ENCODE measurements at regions not wholly inside any gene's neighbourhood (a gene's known extent, or its start where the extent isn't known, plus 50 kb on each side); places are given as distances from the start of the nearest gene placed in this dataset.

DNA sequence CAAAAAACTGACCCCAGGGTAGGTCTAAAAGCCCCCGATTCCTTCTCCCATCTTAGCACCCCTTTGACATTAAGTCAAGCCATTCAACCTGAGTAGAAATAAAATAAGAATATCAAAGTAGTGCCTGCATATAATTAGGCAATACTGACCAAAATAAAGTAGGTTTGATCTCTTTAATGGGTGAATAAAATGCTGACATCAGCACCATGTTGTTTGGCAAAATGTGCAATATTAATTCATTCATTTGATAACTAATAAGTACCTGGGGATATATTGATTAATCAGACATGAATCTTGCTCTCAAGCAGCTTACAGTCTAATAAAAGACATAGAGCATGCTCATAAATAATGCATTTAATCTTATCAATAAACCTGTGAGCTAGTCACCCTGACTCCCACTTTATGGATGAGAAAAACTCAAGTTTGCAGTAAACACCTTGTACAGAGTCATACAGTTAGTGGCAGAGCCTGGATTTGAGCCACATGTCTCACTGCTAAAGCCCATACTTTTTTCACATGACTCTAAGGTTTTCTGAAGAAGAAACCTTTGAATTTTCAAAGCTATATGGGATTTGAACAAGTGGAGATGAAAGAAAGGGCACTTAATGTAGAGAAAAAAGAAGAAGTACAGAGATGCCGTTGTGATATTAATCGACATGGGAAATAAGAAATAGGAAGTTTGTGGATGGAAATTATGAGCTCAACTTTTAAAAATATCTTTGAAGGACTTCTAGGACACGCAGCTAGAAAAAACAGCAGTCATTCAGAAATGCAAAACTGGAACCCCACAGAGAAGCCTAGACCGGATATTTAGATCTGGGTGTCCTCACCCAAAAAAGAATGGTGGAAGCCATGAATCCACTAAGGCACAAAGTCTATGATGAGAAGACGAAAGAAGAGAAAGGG lies 183.9 kb downstream of the TOMM20 start:
- DNase-seq (ENCODE audit: insufficient read length), result no peak
- TF ChIP-seq POLR2AphosphoS5 (IDR thresholded peaks at IDR 0.05; ENCODE audit: low read depth, low read length) (no peak), TAF1 (IDR thresholded peaks at IDR 0.05; ENCODE audit: borderline replicate concordance, low read depth, low read length) (no peak), POLR2A (IDR thresholded peaks at IDR 0.05; ENCODE audit: low read depth, low read length) (no peak)
- FAIRE-seq, result peak; percentile 76

DNA sequence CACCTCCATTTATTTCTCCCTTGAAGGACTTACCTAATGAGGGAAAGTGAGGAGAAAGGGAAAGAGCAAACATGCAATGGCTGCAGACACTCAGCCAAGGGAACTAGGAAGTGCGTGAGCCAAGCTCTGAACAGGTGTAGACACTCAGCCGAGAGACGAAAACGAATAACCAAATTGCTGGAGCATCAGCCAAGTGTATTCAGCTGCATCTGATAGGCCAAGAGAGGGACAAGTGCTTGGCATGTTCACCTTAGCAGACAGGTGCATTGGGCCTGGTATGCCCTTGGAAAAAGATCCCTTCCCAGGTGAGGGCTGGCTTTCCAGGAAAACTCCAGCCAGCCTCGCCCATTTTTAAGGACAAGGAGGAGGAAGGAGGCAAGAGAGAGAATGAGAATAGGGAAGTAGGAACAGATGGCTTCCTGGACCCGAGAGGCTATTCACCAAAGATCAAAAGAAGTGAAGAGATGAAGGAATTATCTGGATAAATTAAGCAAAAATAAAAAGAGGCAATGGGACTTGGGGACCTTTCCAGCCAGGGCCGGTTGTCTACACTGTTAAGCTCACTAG lies 184.7 kb downstream of the TOMM20 start:
- TF ChIP-seq TAF1 (IDR thresholded peaks at IDR 0.05; ENCODE audit: borderline replicate concordance, low read depth, low read length) (no peak), POLR2A (IDR thresholded peaks at IDR 0.05; ENCODE audit: low read depth, low read length) (no peak), POLR2AphosphoS5 (IDR thresholded peaks at IDR 0.05; ENCODE audit: low read depth, low read length) (no peak)
- DNase-seq (ENCODE audit: insufficient read length) (no peak), FAIRE-seq (peak; percentile 27)

DNA sequence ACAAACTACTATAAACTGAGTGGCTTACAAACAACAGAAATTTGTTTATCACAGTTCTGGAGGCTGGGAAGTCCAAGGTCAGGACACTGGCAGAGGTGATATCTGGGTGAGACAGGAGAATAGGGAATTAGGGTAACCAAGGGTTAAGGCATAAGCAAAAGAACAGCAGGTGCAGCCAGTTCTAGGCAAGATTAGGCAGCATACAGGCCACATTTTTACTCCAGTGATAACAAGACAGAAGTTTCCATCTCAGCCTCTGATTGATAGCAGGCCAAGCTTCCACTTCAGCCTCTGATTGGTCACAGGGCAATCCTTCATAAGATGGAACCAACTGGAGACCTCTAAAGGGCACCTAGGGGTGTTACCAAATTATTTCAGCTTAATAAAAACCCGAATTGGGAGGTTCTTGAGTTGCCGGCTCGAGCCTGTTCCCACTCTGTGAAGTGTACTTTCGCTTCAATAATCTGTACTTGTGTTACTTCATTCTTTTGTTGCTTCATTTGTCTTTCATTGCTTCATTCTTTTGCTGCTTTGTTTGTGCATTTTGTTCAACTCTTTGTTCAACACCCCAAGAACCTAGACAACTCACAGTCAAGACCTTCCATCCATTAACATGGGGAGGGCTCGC lies 185.6 kb downstream of the TOMM20 start:
- FAIRE-seq (no peak), DNase-seq (ENCODE audit: insufficient read length) (no peak)
- TF ChIP-seq POLR2A (IDR thresholded peaks at IDR 0.05; ENCODE audit: low read depth, low read length) (no peak), TAF1 (IDR thresholded peaks at IDR 0.05; ENCODE audit: borderline replicate concordance, low read depth, low read length) (no peak), POLR2AphosphoS5 (IDR thresholded peaks at IDR 0.05; ENCODE audit: low read depth, low read length) (no peak)

DNA sequence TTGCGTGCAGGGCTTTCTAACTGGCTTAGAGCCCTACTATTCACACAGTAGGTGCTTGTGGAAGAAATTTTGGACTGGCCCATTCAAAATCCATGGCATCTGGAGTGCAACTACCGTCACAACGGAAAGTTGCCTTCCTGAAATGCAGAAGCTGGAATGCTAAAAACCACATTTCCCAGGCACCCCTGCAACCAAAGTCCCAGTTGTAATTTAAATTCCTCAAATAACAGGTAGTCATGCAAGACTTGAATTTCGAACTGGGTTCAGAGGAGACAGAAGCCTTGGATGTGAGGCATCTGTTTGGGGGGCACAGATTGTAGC lies 186.7 kb downstream of the TOMM20 start:
- no peak for TF ChIP-seq POLR2AphosphoS5 (IDR thresholded peaks at IDR 0.05; ENCODE audit: low read depth, low read length)
- TF ChIP-seq POLR2A (IDR thresholded peaks at IDR 0.05; ENCODE audit: low read depth, low read length), result no peak
- no peak for TF ChIP-seq TAF1 (IDR thresholded peaks at IDR 0.05; ENCODE audit: borderline replicate concordance, low read depth, low read length)
- FAIRE-seq (no peak), DNase-seq (ENCODE audit: insufficient read length) (no peak)

DNA sequence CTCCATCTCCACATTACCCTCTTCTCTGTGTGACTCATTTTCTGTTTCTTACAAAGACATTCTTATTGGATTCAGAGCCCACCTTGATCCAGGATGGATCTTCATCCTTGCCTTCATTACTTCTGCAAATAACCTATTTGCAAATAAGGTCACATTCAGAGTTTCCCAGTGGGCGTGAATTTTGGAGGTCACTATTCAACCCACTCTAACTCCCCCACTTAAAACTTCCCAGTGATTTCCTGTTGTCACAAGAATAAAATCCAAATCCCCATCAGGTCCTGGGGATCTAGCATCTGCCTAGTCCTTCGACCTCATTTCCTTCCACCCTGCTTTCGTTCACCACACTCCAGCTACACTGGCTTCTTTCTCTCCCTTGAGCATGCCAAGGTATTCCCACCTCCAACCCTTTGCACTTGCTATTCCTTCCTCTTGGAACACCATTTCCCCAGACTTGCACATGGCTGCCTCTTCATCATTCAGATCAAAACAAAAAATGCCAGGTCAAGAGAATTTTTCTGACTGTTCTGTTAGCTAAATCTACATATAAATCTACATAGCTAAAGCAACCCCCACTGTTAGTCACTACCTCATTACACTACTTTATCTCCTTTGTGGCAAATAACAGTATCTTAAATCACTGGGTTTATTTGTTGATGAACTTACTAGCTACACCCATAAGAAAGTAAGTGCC lies 187.2 kb downstream of the TOMM20 start:
- TF ChIP-seq POLR2AphosphoS5 (IDR thresholded peaks at IDR 0.05; ENCODE audit: low read depth, low read length), result no peak
- TF ChIP-seq TAF1 (IDR thresholded peaks at IDR 0.05; ENCODE audit: borderline replicate concordance, low read depth, low read length), result no peak
- no peak for TF ChIP-seq POLR2A (IDR thresholded peaks at IDR 0.05; ENCODE audit: low read depth, low read length)
- FAIRE-seq (no peak), DNase-seq (ENCODE audit: insufficient read length) (no peak)

DNA sequence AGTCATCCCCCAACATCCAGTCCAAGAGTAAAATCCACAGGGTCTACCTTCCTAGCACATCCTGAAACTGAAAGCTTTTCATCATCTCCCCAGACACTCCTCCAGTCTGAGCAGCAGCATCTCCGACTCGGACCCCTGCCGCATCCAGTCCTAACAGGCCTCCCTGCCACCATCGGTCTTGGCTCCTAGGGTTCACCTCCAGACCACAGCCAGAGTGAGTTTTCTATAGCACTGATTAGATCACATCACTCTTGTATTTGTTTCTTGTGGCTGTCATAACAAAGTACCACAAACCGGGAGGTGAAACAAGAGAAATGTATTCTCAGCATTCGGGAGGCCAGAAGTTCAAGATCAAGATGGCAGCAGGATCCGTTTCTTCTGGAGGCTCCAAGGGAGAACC lies 187.8 kb downstream of the TOMM20 start:
- TF ChIP-seq POLR2AphosphoS5 (IDR thresholded peaks at IDR 0.05; ENCODE audit: low read depth, low read length), result no peak
- no peak for TF ChIP-seq TAF1 (IDR thresholded peaks at IDR 0.05; ENCODE audit: borderline replicate concordance, low read depth, low read length)
- no peak for TF ChIP-seq POLR2A (IDR thresholded peaks at IDR 0.05; ENCODE audit: low read depth, low read length)
- DNase-seq (ENCODE audit: insufficient read length), result no peak
- no peak for FAIRE-seq

DNA sequence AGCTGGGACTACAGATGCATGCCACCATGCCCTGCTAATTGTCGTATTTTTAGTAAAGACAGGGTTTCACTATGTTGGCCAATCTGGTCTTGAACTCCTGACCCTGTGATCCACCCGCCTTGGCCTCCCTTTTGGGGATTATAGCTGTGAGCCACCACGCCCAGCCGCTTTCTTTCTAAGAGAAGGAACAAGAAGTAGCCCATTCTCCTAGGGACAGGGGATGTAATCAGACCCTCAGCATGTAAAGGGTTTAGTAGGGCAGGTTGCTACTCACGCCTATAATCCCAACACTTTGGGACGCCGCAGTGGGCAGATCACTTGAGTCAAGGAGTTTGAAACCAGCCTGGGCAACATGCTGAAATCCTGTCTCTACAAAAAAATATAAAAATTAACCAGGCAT lies 189.7 kb downstream of the TOMM20 start:
- FAIRE-seq, result no peak
- no peak for DNase-seq (ENCODE audit: insufficient read length)
- no peak for TF ChIP-seq POLR2AphosphoS5 (IDR thresholded peaks at IDR 0.05; ENCODE audit: low read depth, low read length)
- TF ChIP-seq POLR2A (IDR thresholded peaks at IDR 0.05; ENCODE audit: low read depth, low read length), result no peak
- TF ChIP-seq TAF1 (IDR thresholded peaks at IDR 0.05; ENCODE audit: borderline replicate concordance, low read depth, low read length), result no peak

DNA sequence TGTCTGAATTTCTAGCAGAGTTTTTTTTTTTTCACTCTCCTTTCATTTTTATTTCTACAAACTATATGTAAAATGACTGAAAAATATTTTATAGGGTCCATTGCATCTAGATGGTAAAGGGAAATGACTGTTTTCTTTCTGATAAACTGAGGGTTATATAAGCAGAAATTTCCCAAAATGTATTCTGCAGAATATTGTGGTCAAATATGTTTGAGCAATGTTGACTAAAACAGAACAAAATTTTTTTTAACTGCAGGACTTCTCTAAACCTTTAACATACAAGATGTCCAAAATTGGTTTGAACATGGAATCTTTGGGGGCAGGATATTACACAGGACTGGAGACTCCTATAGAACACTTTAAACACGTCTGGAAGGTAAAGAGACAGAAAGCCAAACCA lies 190.5 kb downstream of the TOMM20 start:
- TF ChIP-seq POLR2AphosphoS5 (IDR thresholded peaks at IDR 0.05; ENCODE audit: low read depth, low read length) (no peak), TAF1 (IDR thresholded peaks at IDR 0.05; ENCODE audit: borderline replicate concordance, low read depth, low read length) (no peak), POLR2A (IDR thresholded peaks at IDR 0.05; ENCODE audit: low read depth, low read length) (no peak)
- FAIRE-seq, result no peak
- DNase-seq (ENCODE audit: insufficient read length), result no peak

DNA sequence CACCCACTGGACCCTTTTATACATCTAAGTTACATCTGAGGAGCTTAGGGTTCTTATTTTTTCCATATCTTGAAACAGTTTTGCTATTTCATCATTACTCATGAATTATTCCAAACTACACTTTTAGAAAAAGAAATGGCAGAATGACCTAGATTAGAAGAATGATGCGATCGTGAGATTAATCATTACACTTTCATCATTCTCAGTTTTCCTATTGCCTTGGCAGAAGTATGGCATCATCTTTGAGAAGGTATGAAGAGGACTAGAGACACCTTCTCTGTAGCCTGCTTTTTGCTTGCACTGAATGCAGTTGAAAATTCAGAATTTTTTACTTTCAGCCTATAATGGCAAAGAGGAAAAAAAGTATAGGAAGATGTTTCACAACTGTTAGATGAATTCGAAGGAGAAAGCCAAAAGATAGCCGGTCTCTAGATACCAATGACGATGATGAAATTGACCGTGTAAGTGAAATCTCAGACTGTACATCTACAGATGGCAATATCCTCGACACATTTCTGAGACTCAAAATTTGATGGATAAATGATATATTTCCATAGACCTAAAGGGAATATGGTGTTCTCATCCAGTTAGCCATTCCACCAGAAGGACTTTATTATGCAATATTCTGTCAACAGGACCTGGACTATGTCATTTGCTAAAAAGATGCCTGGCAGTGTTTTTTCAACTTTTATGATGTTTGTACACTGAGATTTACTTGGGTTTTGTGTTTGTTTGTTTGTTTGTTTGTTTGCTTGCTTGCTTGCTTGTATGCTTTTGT lies 191.8 kb downstream of the TOMM20 start:
- DNase-seq (ENCODE audit: insufficient read length), result no peak
- no peak for TF ChIP-seq TAF1 (IDR thresholded peaks at IDR 0.05; ENCODE audit: borderline replicate concordance, low read depth, low read length)
- no peak for TF ChIP-seq POLR2AphosphoS5 (IDR thresholded peaks at IDR 0.05; ENCODE audit: low read depth, low read length)
- TF ChIP-seq POLR2A (IDR thresholded peaks at IDR 0.05; ENCODE audit: low read depth, low read length), result no peak
- no peak for FAIRE-seq

DNA sequence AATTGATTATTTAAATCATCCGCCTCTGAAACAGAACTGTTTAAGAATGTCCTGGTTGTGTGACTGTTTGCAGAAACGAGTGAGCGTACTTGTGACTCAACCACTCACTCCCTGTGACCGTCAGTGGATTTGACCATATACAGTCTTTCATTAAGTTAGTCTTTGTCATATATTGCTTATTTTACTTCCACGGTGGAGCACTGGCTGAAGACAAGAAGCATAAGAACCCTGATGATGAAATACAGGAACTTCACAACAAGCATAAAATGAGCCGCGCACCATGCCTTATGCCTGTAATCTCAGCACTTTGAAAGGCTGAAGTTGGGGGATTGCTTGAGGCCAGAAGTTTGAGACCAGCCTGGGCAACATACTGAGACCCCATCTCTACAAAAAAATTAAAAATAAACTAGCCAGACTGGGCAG lies 194.0 kb downstream of the TOMM20 start:
- no peak for FAIRE-seq
- TF ChIP-seq POLR2AphosphoS5 (IDR thresholded peaks at IDR 0.05; ENCODE audit: low read depth, low read length) (no peak), POLR2A (IDR thresholded peaks at IDR 0.05; ENCODE audit: low read depth, low read length) (no peak), TAF1 (IDR thresholded peaks at IDR 0.05; ENCODE audit: borderline replicate concordance, low read depth, low read length) (no peak)
- no peak for DNase-seq (ENCODE audit: insufficient read length)

DNA sequence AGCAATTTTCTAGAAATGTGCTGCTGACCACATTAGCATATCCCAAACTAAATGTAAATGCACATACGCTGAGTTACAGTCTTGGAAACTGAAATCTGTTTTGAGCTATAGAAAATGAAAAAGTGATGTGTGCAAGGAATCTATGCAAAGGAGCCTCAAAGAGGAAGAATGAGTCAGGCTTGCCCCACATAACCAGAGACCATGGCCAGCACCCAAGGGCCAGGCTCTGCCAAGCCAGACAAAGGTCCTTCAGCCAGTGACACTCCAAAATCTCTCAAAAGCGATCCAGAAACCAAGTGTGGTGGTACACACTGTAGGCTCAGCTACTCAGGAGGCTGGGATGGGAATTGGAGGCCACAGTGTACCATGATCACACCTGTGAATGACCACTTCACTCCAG lies 195.2 kb downstream of the TOMM20 start:
- TF ChIP-seq POLR2A (IDR thresholded peaks at IDR 0.05; ENCODE audit: low read depth, low read length) (peak; percentile 47; the same call in 1 of the 2 replicates), TAF1 (IDR thresholded peaks at IDR 0.05; ENCODE audit: borderline replicate concordance, low read depth, low read length) (no peak), POLR2AphosphoS5 (IDR thresholded peaks at IDR 0.05; ENCODE audit: low read depth, low read length) (peak; percentile 30; the same call in 1 of the 2 replicates)
- FAIRE-seq, result peak; percentile 84
- peak; percentile 48 for DNase-seq (ENCODE audit: insufficient read length)
